Ovary (tissue), 3 donors: ENCODE measurements at regions not wholly inside any gene's neighbourhood (a gene's known extent, or its start where the extent isn't known, plus 50 kb on each side); places are given as distances from the start of the nearest gene placed in this dataset.

Source experiments
- POLR2A ChIP-seq: fragments of 450-650 bp; IDR thresholded peaks from one replicate; pipeline ENCODE4 v1.6.1; 2017; ENCODE audit warnings: antibody characterized with exemption, mild to moderate bottlenecking, moderate library complexity
- TF ChIP-seq, protein P1 (sequence below), 3 donors: fragments of 450-650 bp in 2 of 3; fragments of 200-600 bp in 1 of 3; IDR thresholded peaks; one replicate each; pipeline versions ENCODE4 v1.5.1 to v1.8.0; 2016 to 2022; ENCODE audit warnings: antibody characterized with exemption in 3 of 3, mild to moderate bottlenecking in 1 of 3
- donor health status: DM: no; HTN: no; CAD: no.

DNA sequence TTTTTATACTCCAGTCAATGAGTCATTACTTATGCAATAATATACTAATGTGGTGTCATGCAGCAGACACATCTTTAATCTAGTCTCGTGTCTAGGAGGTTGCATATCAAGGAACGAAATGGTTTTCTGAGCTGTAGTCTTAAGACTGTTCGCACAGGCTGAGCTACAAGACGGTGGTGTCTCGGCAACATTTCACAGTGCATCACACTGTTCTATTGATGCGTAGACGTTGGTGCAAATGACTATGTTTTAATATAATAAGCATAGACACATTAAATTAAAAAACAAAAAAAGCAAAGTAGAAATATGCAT, 864.2 kb downstream of the GALR1 start:
- TF ChIP-seq, protein P1, sequence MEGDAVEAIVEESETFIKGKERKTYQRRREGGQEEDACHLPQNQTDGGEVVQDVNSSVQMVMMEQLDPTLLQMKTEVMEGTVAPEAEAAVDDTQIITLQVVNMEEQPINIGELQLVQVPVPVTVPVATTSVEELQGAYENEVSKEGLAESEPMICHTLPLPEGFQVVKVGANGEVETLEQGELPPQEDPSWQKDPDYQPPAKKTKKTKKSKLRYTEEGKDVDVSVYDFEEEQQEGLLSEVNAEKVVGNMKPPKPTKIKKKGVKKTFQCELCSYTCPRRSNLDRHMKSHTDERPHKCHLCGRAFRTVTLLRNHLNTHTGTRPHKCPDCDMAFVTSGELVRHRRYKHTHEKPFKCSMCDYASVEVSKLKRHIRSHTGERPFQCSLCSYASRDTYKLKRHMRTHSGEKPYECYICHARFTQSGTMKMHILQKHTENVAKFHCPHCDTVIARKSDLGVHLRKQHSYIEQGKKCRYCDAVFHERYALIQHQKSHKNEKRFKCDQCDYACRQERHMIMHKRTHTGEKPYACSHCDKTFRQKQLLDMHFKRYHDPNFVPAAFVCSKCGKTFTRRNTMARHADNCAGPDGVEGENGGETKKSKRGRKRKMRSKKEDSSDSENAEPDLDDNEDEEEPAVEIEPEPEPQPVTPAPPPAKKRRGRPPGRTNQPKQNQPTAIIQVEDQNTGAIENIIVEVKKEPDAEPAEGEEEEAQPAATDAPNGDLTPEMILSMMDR (IDR thresholded peaks at IDR 0.05), result no peak
- TF ChIP-seq POLR2A, result no peak
